GM19043 (cell line): ENCODE measurements at regions not wholly inside any gene's neighbourhood (a gene's known extent, or its start where the extent isn't known, plus 50 kb on each side); places are given as distances from the start of the nearest gene placed in this dataset.

ENCODE experiments used
- ATAC-seq: cut with Tn5 transposase; IDR thresholded peaks from one replicate; pipeline ENCODE4 v1.9.1; 2021; ENCODE audit warnings: low read depth; ENCODE audit not compliant: unreplicated experiment

- ATAC-seq, result no peak
These were observed 237.7 kb upstream of the IPO5 start for GRCh38 chr13:97715763-97716162.

GRCh38 chr13:97716746-97717145, 236.7 kb upstream of the IPO5 start:
- no peak for ATAC-seq

DNA sequence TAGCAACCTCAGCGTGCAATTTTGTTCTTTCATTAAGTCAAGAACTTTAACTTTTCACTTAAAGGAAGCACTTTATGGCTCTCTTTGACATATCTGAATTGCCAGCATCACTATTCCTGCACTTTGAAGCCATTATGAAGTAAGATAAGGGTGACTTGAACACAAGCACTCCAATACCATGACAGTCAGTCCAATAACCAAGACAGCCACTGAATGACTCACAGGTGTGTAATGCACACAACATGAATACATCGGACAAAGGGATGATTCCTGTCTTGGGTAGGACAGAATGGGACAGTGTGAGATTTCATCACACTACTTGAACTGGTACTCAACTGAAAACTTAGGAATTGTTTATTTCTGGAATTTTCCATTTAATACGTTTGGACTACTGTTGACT, 233.7 kb upstream of the IPO5 start:
- no peak for ATAC-seq

GRCh38 chr13:97720896-97721295, 232.6 kb upstream of the IPO5 start:
- no peak for ATAC-seq

- no peak for ATAC-seq
These were observed 229.8 kb upstream of the IPO5 start for GRCh38 chr13:97723655-97724054.

DNA sequence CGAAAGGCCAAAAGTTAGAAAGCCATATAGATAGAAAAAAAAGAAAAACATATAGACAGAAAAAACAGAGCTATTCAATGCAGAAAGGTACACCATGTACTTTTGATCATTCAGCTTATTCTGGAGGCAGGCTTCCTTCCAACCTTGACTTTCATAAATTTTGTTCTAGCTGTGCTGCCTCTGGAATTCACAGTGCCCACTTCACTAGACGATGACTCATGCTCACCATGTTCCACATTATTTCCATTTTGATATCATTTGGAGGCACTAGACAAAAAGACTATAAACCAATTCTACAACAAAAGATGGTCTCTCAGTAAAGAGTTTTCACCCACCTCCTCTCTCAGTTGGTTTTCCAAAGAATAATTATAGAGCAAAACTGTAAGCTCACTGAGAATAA, 229.0 kb upstream of the IPO5 start:
- ATAC-seq, result no peak

DNA sequence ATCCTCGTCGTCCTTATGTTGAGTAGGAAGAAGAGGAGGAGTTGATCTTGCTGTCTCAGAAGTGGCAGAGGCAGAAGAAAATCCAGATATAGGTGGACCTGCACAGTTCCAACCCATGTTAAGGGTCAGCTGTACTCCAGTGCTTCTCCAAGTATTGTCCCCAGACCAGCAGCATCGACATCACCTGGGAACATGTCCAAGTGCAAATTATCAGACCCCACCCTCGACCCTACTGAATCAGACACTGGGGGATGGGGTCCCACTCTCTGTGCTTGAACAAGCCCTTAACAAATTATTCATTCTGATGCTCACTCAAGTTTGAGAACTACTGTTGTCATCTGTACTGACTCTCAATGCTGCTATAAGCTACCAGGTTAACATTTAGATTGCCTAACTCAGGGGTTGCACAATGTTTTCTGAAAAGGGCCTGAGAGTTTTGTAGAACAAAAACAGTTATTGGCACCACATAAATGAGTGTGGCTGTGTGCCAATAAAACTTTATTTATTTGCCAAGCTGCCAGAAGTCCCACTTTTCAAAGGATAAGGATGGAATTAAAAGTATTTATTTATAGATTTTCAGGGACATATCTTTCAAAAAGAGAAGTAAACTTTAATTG, 226.7 kb upstream of the IPO5 start:
- no peak for ATAC-seq

DNA sequence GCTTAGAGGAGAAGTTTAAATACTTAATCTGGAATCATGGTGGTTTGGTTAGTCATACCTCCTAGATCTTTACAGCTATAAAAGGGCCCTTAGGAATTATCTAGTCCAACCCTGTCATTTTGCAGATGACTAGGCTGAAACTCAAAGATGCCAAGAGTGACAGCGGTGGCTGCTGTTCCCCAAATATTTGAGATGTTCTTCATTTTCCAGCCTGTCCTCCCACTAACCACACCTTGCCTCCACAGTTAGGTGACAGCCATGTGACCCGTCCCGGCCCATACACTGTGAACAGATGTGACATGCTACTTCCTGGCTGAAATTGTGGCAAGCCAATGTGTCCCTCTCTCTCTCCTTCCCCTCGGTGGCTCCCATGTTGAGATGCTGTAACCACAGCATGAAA, 225.5 kb upstream of the IPO5 start:
- no peak for ATAC-seq

- ATAC-seq, result no peak
These were observed 217.0 kb upstream of the IPO5 start for GRCh38 chr13:97736436-97736835.

DNA sequence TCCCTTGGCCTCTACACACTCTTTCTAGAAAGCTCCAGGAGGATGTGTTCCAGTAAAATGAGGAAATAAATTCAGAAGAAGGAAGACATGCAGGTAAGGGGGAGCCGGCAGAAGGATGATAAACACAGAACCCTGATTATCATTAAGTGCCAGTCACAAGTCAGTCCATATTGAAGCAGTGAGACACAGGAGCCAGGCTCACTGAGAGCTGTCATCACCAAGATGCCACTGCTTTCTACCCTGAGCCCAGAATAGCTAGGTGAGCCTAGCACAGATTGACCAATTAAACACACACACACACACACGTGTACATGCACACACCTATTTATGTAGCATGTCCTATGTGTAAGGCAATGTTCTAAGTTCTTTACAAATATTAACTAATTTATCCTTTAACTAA, 211.4 kb upstream of the IPO5 start:
- ATAC-seq, result no peak

GRCh38 chr13:97743938-97744337, 209.5 kb upstream of the IPO5 start:
- no peak for ATAC-seq

GRCh38 chr13:97746649-97747048, 206.8 kb upstream of the IPO5 start:
- no peak for ATAC-seq

DNA sequence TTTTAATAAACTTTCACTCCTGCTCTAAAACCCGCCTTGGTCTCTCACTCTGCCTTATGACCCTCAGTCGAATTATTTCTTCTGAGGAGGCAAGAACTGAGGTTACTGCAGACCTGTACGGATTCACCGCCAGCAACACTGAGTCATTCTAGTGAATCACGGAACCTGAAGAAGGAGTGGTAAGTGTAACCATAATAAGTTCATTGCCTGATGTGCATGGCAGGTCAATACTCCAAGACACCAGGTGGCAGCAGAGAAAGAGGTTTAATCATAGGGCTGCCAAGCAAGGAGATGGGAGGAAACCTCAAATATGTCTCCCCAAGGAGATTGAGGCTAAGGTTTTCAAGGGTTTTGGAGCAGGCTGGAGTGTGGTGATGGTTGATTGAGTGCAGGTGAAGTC, 204.3 kb upstream of the IPO5 start:
- ATAC-seq, result no peak

- no peak for ATAC-seq
These were observed 202.0 kb upstream of the IPO5 start for GRCh38 chr13:97751477-97751876.

GRCh38 chr13:97752961-97753668, 200.4 kb upstream of the IPO5 start:
- no peak for ATAC-seq

DNA sequence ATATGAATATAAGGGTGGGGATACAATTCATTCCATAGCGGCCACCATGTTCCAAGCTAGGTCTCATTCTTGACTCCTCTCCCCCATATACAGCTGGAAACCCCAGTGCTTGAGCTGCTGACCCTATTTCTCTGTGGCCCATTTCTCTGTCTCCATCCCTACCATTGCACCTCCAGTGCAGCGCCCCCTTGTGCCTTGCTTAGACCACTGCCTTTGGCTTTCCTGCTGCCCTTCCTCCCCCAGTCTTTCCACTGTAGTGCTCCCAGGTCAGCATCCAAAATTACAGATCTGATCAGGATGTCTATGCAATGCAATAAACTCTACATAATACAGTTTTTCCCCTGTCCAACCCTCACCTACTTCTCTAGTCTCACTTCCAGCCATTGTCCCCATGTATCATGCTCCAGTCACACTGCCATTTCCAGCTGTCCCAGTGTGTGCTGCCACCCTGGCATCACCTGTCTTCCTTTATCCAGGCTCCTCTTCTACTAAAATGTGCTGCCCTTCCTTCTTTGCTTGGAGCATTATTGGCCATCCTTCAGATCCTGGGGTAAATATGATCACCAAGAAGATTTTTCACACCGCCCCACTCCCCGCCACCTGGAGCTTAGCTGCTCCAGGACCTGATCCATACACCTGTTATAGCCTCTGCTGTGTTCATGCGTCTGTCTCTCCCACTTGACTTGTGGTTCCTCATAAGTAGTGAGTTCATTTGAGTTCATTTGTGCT, 199.4 kb upstream of the IPO5 start:
- no peak for ATAC-seq

DNA sequence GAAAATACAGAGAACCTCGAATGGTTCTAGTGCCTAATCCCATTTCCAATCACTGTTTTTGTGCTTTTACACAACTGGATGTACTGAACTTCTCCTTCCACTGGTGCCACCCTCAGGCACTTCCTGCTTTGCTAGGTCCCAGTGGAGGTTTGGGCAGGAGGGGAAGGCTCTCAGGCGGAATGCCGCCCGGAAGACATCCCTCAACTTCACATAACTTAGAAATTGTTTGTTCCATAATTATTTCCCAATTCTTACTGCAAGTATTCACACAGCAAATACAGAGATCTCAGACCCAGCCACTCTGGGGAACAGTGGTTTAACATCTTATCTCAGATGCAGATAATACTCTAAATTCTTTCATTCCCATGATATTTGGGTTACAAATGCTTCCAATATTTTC, 195.7 kb upstream of the IPO5 start:
- ATAC-seq, result no peak

DNA sequence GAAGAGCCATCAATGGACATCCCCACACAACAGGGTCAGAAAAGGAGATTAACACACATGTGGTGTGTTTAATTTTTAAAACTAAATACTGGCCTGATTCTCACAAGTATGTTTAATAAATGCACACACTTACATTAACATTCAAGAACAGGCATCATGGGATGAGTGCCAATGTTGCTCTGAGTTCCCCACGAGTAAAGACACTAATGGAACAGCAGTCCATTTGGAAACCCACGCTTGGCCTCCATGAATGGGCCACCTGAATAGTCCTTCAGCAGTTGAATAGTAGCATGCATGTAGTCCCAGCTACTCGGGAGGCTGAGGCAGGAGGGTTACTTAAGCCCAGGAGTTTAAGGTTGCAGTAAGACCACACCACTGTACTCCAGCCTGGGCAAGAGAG, 195.2 kb upstream of the IPO5 start:
- ATAC-seq, result no peak

DNA sequence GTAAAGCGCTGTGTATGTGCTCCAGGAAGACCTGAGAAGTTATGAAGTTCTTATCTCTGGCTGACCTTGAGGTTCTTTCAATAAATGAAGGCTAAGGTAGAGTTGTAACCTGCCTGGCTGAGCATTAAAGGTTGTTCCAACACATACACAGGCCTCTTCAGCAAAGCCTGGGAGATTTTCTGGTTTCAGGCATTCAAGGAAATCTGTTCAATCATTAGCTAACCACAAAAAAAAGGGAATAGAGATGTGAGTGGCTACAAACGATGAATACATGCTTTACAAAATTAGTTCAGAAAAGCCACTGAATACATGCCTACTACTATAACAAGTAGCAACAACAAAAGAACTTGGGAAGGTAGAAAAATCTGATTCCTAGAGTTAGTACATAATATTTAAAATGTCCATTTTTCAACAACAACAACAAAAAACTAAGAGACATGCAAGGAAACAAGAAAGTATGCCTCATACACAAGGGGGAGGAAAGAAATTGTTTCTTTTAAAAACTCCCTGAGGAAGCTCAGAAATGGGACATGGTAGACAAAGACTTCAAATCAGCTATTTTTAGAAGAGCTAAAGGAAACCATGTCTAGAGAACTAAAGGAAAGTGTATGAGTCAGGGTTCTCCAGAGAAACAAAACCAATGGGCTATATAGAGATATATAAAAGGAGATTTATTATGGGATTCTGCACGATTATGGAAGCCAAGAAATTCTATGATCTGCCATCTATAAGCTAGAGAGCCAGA, 191.5 kb upstream of the IPO5 start:
- no peak for ATAC-seq

GRCh38 chr13:97766749-97767148, 186.7 kb upstream of the IPO5 start:
- ATAC-seq, result no peak

- ATAC-seq, result no peak
These were observed 185.3 kb upstream of the IPO5 start for GRCh38 chr13:97768134-97768533.
